ENCODE measurements at regions not wholly inside any gene's neighbourhood (a gene's known extent, or its start where the extent isn't known, plus 50 kb on each side); places are given as distances from the start of the nearest gene placed in this dataset.

DNA sequence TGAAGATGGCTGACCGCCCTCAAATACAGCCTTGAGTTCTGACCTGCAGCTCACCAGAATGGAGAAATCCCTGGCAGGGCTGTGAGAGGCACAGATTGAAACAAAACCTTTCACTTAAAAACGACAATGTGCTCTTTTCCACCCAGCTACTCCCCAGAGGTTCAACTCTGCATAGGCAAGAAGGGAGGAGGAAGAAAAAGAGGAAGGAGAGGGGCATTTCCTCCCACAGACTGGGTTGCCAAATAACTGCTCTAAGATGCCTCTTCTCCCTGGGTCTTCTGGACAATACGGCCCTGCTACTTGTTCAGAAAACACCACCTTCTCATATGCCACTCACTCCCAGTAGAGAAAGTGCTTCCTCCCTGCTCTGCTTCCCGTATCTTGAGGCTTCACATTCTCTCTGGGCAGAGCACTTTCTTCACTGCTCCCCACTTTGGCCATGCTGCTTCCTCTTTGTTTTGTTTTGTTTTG is 136.4 kb upstream of the SLC1A4 start:
- H3K27ac ChIP-seq (ENCODE audit: low read length) = no peak overlapping the region
- H3K4me1 ChIP-seq (ENCODE audit: low read length) = peaks cover 17% of the 10 kb centered on the region
- H3K36me3 ChIP-seq (replicated peaks; ENCODE audit: low read depth, low read length) = no peaks in the 10 kb centered on the region
- peak overlapping the region; percentile 25; the same call in 1 of the 2 replicates for H3K4me2 ChIP-seq (ENCODE audit: low read length)
- H3K4me3 ChIP-seq (ENCODE audit: low read length) = no peak overlapping the region
- H2AFZ ChIP-seq (ENCODE audit: low read depth, low read length) = peak overlapping the region; percentile 8; the same call in 1 of the 2 replicates
- H4K20me1 ChIP-seq (ENCODE audit: insufficient read depth, low read length) = no peaks in the 10 kb centered on the region
- H3K9ac ChIP-seq (ENCODE audit: low read length) = no peak overlapping the region
- H3K27me3 ChIP-seq (ENCODE audit: low read depth, low read length) = no peaks in the 10 kb centered on the region; the same call in 1 of the 2 replicates
- no peaks in the 10 kb centered on the region for H3K79me2 ChIP-seq (ENCODE audit: low read length)
- H3K9me3 ChIP-seq (ENCODE audit: insufficient read depth, low read length) = no peaks in the 10 kb centered on the region
- TF ChIP-seq, protein P1, sequence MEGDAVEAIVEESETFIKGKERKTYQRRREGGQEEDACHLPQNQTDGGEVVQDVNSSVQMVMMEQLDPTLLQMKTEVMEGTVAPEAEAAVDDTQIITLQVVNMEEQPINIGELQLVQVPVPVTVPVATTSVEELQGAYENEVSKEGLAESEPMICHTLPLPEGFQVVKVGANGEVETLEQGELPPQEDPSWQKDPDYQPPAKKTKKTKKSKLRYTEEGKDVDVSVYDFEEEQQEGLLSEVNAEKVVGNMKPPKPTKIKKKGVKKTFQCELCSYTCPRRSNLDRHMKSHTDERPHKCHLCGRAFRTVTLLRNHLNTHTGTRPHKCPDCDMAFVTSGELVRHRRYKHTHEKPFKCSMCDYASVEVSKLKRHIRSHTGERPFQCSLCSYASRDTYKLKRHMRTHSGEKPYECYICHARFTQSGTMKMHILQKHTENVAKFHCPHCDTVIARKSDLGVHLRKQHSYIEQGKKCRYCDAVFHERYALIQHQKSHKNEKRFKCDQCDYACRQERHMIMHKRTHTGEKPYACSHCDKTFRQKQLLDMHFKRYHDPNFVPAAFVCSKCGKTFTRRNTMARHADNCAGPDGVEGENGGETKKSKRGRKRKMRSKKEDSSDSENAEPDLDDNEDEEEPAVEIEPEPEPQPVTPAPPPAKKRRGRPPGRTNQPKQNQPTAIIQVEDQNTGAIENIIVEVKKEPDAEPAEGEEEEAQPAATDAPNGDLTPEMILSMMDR (IDR thresholded peaks at IDR 0.05; ENCODE audit: low read depth, low read length) = no peak
- TF ChIP-seq EZH2phosphoT487 (IDR thresholded peaks at IDR 0.05; ENCODE audit: low read depth) = no peak

DNA sequence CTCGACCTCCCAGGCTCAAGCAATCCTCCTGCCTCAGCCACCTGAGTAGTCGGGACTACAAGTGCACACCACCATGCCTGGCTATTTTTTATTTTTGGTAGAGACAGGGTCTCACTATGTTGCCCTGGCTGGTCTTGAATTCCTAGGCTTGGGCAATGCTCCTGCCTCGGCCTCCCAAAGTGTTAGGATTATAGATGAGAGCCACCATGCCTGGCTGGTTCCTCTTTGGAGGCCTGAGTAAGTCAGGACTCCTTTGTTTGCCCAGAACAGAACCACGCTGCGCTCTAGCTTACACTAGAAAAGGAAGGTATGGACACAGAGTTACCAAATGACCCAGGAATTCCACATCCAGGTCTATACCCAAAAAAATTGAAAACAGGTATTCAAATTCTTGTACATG is 135.9 kb upstream of the SLC1A4 start:
- TF ChIP-seq, protein P1 (IDR thresholded peaks at IDR 0.05; ENCODE audit: low read depth, low read length) = no peak
- no peak for TF ChIP-seq EZH2phosphoT487 (IDR thresholded peaks at IDR 0.05; ENCODE audit: low read depth)
- Histone ChIP-seq H3K9ac (ENCODE audit: low read length) (no peak overlapping the region), H3K36me3 (replicated peaks; ENCODE audit: low read depth, low read length) (no peaks in the 10 kb centered on the region), H3K79me2 (ENCODE audit: low read length) (no peaks in the 10 kb centered on the region), H3K4me1 (ENCODE audit: low read length) (peaks cover 17% of the 10 kb centered on the region), H3K4me2 (ENCODE audit: low read length) (peak overlapping the region; percentile 25; the same call in 1 of the 2 replicates), H3K4me3 (ENCODE audit: low read length) (no peak overlapping the region), H3K27ac (ENCODE audit: low read length) (no peak overlapping the region), H3K9me3 (ENCODE audit: insufficient read depth, low read length) (no peaks in the 10 kb centered on the region), H2AFZ (ENCODE audit: low read depth, low read length) (peak overlapping the region; percentile 8; the same call in 1 of the 2 replicates), H4K20me1 (ENCODE audit: insufficient read depth, low read length) (no peaks in the 10 kb centered on the region), H3K27me3 (ENCODE audit: low read depth, low read length) (no peaks in the 10 kb centered on the region; the same call in 1 of the 2 replicates)

DNA sequence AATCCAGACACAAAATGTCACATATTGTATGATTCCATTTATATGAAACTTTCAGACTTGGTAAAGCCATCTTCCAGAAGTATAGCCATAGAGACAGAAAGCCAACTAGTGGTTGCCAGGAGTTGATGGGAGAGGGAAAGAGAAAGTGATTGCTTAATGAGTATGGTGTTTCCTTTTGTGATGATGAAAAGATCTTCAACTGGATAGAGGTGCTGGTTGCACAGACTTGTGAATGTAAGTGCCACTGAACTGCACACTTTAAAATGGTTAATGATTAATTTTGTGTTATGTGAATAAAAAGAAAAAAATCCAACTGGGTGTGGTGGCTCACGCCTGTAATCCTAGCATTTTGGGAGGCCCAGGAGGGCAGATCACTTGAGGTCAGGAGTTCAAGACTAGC is 135.3 kb upstream of the SLC1A4 start:
- Histone ChIP-seq H3K79me2 (ENCODE audit: low read length) (no peaks in the 10 kb centered on the region), H3K9ac (ENCODE audit: low read length) (no peak overlapping the region), H2AFZ (ENCODE audit: low read depth, low read length) (no peak overlapping the region), H3K9me3 (ENCODE audit: insufficient read depth, low read length) (no peaks in the 10 kb centered on the region), H3K27ac (ENCODE audit: low read length) (no peak overlapping the region), H3K4me3 (ENCODE audit: low read length) (no peak overlapping the region), H4K20me1 (ENCODE audit: insufficient read depth, low read length) (no peaks in the 10 kb centered on the region), H3K27me3 (ENCODE audit: low read depth, low read length) (no peaks in the 10 kb centered on the region; the same call in 1 of the 2 replicates), H3K36me3 (replicated peaks; ENCODE audit: low read depth, low read length) (no peaks in the 10 kb centered on the region), H3K4me1 (ENCODE audit: low read length) (peaks cover 22% of the 10 kb centered on the region), H3K4me2 (ENCODE audit: low read length) (no peak overlapping the region)
- TF ChIP-seq, protein P1 (IDR thresholded peaks at IDR 0.05; ENCODE audit: low read depth, low read length) = no peak
- TF ChIP-seq EZH2phosphoT487 (IDR thresholded peaks at IDR 0.05; ENCODE audit: low read depth) = no peak

DNA sequence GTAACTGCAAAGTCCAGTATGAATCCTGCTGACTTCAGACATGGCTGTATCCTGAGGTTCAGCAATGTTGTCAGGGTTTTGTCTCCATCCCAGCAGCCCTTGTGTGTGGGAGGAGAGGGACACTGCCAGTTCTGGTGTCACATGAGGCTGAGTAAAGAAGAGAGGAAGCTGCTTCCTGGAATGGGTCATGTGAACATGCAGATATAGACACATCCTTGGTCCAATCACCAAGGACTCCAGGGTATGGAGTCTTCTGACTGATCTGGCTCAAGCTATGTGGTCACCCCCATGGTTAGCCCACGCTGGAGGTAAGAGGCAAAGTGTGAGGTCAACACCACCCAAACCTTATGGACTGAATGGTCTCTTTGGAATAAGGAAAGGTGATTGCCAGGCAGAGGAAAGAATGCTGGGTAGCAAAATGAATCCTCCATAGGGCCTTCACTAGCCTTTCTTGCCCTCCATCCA is 134.4 kb upstream of the SLC1A4 start:
- Histone ChIP-seq H3K4me2 (ENCODE audit: low read length) (no peak overlapping the region), H3K27ac (ENCODE audit: low read length) (no peak overlapping the region), H3K79me2 (ENCODE audit: low read length) (no peaks in the 10 kb centered on the region), H2AFZ (ENCODE audit: low read depth, low read length) (no peak overlapping the region), H3K36me3 (replicated peaks; ENCODE audit: low read depth, low read length) (no peaks in the 10 kb centered on the region), H3K9ac (ENCODE audit: low read length) (no peak overlapping the region), H3K4me1 (ENCODE audit: low read length) (peaks cover 29% of the 10 kb centered on the region), H3K4me3 (ENCODE audit: low read length) (no peak overlapping the region), H3K27me3 (ENCODE audit: low read depth, low read length) (no peaks in the 10 kb centered on the region; the same call in 1 of the 2 replicates), H3K9me3 (ENCODE audit: insufficient read depth, low read length) (no peaks in the 10 kb centered on the region), H4K20me1 (ENCODE audit: insufficient read depth, low read length) (no peaks in the 10 kb centered on the region)
- no peak for TF ChIP-seq EZH2phosphoT487 (IDR thresholded peaks at IDR 0.05; ENCODE audit: low read depth)
- TF ChIP-seq, protein P1 (IDR thresholded peaks at IDR 0.05; ENCODE audit: low read depth, low read length) = no peak
